PC-9 (cell line): ENCODE measurements at regions not wholly inside any gene's neighbourhood (a gene's known extent, or its start where the extent isn't known, plus 50 kb on each side); places are given as distances from the start of the nearest gene placed in this dataset.

Experiments
- CTCF ChIP-seq: fragments of 200-600 bp; sonication (generic); conservative IDR thresholded peaks from 2 replicates; pipeline ENCODE4 v1.6.1; 2017; ENCODE audit warnings: mixed run types, antibody characterized with exemption, mild to moderate bottlenecking, moderate library complexity
- EZH2 ChIP-seq: fragments of 200-600 bp; sonication (generic); IDR thresholded peaks from 2 replicates; pipeline ENCODE4 v1.8.0; 2017; ENCODE audit warnings: antibody characterized with exemption, low read depth

- TF ChIP-seq EZH2 = no peak
- no peak for TF ChIP-seq CTCF
Observed at GRCh38 chr2:44079686-44080085, 83.9 kb upstream of the LRPPRC start.
